NCI-H460 (cell line): ENCODE measurements at regions not wholly inside any gene's neighbourhood (a gene's known extent, or its start where the extent isn't known, plus 50 kb on each side); places are given as distances from the start of the nearest gene placed in this dataset.

Experiments used
- DNase-seq: peaks from one replicate; pipeline ENCODE4 v3.0.0-alpha.2; 2016; ENCODE audit warnings: low read depth; ENCODE audit errors: extremely low read depth

DNA sequence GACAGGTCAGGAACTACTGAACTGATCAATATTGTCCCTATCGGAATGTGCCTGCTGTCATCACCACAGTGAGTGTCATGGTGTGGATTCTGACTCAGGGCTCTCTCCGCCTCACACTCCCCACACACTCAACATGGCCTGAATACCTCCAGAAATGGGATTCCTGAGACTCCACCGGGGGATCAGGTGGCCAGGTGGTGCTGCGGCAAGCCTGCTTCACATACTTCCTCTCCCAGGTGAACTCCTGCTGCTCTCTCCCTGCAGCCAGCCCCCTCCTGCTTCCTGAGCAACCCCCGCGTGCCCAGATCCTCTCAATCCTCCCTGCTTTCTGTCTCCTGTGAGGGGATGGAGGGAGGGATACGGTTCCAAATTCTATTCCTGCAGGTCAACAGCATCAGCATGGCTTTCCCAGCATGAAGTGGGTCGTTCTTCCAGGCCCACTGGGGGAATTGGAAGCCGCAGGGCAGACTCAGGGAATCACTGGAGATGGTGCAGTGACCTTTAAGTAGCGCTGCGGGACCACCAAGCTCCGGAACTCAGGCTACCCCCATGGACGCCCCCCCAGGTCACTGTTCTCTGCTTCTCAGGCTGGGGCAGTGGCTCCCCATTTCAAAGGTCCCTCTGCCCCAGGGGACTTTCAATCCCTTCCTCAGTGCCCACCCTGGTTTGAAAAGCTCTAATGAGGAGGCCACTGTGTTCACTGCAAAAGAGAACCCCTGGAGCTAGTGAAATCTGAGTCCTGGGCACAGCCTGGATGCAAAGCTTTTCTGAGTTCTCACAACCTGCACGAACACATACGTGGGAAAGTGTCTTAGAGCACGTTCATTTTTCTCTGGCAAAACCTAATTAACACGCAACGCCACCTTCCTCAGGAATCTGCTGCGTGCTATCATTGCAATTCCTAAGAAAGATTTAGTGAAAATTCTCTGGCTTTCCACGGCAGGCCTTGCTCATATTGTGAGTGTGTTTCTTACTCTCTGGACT, 168.4 kb downstream of the ZFP36L2 start:
- no peak for DNase-seq

- no peak for DNase-seq
These were observed 169.2 kb downstream of the ZFP36L2 start for GRCh38 chr2:43057026-43057741.

- no peak for DNase-seq
These were observed 170.4 kb downstream of the ZFP36L2 start for GRCh38 chr2:43055985-43056384.

GRCh38 chr2:43055086-43055912, 171.1 kb downstream of the ZFP36L2 start:
- no peak for DNase-seq

- DNase-seq, result no peak
These were observed 172.0 kb downstream of the ZFP36L2 start for GRCh38 chr2:43054367-43054766.

- DNase-seq, result no peak
These were observed 173.5 kb downstream of the ZFP36L2 start for GRCh38 chr2:43052944-43053306.

DNA sequence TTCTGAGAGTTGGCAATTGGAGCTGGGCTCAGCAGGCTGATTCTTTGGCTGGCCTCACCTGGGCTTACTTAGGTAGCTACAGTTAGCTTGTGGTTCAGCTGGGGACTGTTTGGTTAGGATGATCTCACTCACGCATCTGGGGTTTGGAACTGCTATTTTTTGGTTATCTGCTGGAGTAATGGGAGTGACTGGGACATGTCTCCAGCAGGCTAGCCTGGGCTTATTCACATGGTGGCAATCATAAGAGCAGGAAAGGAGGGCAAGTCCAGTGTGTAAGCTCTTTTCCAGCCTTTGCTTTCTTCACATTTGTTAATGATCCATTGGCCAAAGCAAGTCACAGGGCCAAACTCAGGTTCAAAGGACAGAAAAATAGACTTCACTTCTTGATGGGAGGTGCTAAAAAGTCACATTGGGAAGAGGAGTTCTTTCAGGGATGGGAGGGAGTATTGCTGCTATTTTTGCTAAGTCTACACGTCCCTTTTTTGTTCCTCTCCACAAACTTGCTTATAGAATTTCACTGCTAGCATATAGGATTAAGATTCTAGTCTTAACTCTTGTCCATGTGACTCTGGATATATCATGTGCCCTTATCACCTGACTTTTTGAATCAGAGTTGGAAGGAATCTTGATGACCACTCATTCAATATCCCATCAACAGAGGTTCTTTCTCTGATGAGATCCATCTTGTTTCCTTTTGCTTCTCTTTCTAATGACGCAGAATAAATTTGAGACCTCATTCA, 174.0 kb downstream of the ZFP36L2 start:
- DNase-seq, result no peak

- peak; percentile 9 for DNase-seq
These were observed 175.1 kb downstream of the ZFP36L2 start for GRCh38 chr2:43051338-43051737.

DNA sequence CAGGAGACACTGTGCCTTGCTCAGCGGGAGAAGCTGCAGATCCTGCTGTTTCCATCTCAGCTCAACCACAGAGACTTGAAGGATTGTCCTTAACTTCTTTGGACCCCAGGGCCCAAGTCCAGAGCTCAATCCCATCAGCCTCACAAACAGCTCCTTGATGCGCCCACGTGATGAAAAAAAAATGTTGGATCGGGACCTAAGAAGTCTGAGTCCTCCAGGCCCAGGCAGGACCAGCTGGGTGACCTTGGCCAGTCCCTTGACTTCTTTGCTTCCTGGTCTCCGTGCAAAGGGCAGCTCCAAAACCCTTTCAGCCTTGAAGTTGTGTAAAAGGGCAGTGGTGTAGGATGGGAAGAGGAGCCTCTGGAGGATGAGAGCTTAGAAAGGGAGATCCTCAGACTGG, 175.5 kb downstream of the ZFP36L2 start:
- no peak for DNase-seq

- DNase-seq, result no peak
These were observed 176.3 kb downstream of the ZFP36L2 start for GRCh38 chr2:43049836-43050801.

GRCh38 chr2:43047187-43047780, 179.1 kb downstream of the ZFP36L2 start:
- DNase-seq, result no peak

DNA sequence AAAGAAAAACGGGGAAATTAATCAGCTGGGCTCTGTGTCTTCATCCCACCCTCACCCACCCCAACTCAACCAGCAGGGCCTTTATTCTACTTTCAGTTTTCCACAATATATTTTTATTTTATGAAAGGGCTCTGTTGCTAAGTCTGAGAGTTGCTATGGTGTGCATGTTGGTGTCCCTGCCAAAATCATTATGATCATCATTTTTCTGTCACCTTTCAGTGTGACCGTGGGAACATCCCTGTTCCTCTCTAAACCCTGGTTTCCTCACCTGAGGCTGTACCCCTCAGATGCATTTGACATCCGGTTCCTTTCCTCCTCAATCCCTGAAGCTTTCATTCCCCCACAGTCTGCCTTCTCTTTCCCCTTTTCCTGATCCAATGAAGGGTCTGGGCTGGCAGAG, 180.5 kb downstream of the ZFP36L2 start:
- DNase-seq, result no peak

DNA sequence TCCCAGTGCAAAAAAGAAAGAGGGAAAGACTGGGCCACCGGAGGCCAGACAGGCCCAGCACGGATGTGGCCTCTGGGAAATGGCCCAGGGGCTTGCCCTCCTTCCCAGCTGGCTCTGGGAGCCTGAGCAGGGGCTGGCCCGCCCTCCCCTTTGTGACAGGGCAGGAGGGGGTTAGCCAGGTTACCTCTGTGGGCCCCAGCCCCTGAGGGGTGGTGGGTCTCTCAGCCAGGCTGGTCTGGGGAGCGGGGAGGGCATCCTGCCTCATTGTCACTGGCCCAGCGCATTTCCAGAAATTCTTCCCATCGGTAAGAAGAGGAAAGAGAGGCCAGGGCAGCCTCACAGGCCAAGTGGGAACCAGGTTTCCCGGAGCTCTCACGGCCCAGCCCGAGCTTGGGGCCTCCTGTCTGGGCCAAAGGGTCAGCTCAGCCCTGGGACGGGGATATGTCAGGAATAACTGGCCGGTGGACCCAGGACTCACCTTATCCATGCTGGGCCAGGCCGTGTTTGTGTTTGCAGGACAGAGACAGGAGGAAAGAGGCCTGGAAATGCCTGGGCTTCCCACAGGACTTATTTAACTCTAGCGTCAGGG, 182.2 kb downstream of the ZFP36L2 start:
- no peak for DNase-seq

DNA sequence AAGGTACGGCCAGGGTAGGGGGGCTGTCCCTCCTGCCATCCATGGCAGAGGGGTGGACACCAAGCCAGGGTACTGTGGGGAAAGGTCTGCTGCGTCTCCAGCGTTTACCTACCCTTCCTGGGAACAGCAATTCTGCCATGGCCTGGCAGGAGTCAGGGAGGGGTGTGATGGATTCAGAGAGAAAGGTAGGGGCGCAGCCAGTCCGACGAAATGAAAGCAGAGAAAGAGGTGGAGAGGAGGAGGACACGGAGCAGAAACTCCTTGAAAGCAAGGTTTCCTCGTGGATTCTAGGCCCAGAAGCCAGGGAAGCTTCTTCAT, 182.9 kb downstream of the ZFP36L2 start:
- no peak for DNase-seq

GRCh38 chr2:43041661-43042360, 184.6 kb downstream of the ZFP36L2 start:
- no peak for DNase-seq

DNA sequence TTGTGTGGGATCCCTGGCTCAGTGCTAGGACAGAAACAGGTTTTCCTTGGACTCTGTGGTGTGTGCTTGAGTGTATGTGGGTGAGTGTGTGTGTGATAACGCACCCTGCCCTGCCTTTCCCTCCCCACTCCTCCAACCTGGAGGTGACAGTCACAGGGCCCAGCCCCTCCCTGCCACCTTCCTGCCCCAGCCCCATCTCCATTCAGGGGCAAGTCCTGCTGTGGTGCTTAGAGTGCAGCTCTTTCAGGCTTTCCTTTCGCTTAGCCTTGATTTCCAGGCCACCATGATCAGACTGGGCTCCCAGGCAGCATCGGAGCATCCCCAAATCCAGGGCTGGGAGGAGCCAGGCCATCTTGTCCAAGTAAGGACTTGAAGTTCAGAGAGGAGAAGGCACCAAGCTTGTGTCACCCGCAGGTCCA, 185.2 kb downstream of the ZFP36L2 start:
- no peak for DNase-seq

- DNase-seq, result no peak
These were observed 186.1 kb downstream of the ZFP36L2 start for GRCh38 chr2:43040084-43040854.
